ENCODE measurements at regions not wholly inside any gene's neighbourhood (a gene's known extent, or its start where the extent isn't known, plus 50 kb on each side); places are given as distances from the start of the nearest gene placed in this dataset.
A peak's percentile ranks its signal among the peaks of the same experiment; 100 is the strongest.

DNA sequence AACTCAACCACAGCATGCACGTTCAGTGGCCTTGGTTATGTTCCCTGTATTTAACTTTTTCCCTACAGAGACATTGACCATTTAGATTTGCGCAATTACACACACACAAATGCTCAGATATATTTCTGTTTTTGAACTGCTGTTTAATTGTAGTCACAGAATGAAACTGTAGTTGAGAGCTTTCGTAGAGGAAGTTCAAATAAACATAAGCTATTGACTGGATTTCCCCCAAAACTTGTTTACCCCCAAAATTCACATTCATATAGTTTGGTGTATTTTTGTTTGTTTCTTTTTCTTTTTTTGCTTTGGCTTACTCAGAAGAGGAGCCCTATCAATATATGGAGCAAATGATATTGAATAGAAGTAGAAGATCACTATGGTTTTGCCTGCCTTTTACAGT, 921.0 kb downstream of the ADGRL2 start:
- DNase-seq, result no peak

- DNase-seq, result no peak
Measured at GRCh38 chr1:82718719-82719419, 918.1 kb downstream of the ADGRL2 start.

DNA sequence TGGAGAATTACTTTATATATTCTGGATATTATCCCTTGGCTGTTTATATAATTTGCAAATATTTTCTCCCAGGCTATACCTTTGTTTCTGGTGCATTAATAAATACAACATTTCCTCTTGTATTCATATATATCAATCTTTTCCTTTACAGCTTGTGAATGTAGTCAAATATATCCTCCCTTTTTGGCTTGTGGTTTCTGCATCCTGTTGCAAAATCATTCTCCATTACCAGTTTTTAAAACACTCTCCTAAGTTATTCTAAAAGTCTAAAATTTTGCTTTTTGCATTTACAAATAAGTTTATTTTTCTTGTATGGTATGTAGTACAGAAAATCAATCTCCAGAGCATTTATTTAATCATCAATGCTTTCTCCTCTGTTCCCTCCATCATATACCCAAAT, 909.4 kb downstream of the ADGRL2 start:
- DNase-seq, result no peak

- no peak for DNase-seq
Measured at GRCh38 chr1:82707681-82708080, 906.9 kb downstream of the ADGRL2 start.

- no peak for DNase-seq
Measured at GRCh38 chr1:82706741-82707140, 906.0 kb downstream of the ADGRL2 start.

- no peak for DNase-seq
Measured at GRCh38 chr1:82704966-82705365, 904.2 kb downstream of the ADGRL2 start.

DNA sequence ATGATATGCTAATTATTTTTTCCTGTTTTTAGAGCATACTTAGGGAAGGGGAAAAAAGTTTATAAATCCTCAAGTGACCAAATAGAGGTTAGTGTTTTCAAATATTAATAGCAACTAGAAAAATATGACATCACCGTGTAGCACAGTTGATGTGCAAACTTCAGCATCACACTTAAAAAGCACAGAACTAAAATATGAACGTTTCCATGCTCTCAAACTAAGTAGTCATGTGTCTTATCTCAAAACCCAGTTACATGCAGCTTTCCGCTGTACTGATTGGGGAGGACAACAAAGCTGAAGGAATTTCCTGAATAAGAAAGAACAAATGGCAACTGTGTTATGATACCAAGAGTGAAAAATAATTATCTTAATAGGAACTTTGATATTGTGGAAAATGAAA, 903.7 kb downstream of the ADGRL2 start:
- no peak for DNase-seq

GRCh38 chr1:82703951-82704350, 903.2 kb downstream of the ADGRL2 start:
- no peak for DNase-seq

GRCh38 chr1:82700476-82700875, 899.7 kb downstream of the ADGRL2 start:
- DNase-seq, result no peak

DNA sequence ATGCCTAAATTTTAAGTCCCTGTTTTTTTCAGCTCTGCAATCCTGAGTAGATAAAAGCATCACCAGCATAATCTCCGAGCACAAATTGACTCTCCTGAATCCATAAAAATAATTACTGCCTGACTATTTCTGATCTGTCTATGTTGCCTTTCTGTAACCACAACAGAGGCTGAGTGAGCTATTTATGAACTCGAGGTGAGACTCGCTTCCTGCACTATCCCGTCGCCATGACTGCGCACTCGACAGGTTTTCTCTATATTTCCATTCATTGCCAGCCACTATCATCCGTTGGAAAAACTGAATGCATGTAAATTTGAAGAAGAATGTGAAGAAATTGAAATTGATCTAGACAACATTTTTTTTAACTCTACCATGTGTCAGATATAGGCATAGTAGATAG, 897.2 kb downstream of the ADGRL2 start:
- no peak for DNase-seq

DNA sequence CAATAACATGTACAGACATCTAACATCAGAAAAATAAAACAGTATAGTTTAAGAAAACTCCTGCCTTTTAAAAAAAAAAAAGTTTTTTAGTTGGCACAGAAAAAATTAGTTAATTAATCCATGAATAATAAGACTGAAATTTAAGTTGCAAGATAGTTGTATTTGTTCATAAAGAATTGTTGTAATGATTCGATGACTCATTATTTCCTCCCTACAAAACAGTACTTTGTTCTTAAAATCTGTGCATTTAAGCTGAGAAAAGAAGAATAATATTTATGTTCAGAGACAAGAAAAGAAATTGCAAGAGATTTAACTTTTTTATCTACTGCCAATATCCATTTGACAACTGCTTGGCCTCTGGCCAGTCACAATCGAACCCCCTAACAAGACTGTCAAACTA, 894.7 kb downstream of the ADGRL2 start:
- no peak for DNase-seq

GRCh38 chr1:82690411-82690810, 889.7 kb downstream of the ADGRL2 start:
- no peak for DNase-seq

DNA sequence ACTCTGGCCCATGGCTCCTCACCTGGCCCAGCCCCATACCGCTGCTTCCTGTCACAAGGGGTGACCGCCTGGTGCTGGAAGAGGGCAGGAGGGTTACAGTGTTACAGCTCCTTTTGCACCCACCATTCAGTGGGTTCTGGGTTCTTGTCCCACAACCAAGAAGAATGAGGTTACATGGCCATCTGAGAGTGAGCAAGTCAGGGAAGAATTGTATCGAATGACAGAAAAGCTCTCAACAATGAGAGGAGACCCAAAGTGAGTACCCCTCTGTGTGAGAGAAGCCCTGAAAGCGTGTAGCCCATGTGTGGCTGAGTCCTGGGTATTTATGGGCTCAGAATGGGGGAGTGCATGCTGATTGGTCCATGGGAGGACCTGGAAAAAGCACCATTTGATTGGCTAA, 888.5 kb downstream of the ADGRL2 start:
- no peak for DNase-seq

GRCh38 chr1:82686774-82687173, 886.0 kb downstream of the ADGRL2 start:
- DNase-seq, result no peak

- no peak for DNase-seq
Measured at GRCh38 chr1:82646888-82647287, 846.2 kb downstream of the ADGRL2 start.

DNA sequence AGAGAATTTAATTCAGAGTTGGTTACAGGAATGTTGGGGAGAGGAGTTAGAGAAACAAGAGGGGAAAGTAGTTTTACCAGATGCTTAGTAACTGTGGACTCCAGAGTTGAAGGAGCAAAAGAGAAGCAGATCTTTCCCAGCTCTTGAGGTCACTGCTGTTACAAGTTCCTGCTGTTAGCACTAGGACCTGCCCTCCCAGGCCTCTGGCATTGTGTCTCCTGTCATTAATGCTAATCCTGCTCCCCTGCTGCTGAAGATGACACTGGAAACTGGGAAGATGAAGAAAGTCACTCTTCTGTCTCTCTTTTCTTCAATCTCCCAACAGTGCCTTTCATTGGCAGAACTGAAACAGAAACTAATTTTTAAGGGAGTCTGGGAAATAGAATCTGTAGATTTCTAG, 845.6 kb downstream of the ADGRL2 start:
- DNase-seq, result no peak

GRCh38 chr1:82644186-82644915, 843.6 kb downstream of the ADGRL2 start:
- DNase-seq, result no peak

GRCh38 chr1:82640352-82640751, 839.6 kb downstream of the ADGRL2 start:
- DNase-seq, result no peak

DNA sequence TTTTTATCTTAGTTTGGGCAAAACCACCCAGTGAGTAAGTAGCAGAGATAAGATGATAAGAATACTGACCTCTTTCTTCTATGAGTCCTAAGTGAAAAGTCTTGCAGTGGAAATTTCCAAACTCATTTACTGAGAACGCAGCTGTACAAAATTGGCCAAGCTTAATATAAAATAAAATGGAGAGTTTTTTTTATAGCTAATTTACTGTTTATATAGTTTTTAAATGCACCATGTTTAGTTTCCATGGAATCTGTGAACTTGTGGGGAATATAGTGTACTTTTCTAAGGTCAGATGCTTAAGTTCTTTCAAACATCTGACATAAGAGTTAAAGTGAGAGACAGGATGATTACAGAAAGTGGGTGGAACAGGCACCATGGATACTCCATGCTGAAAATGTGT, 833.5 kb downstream of the ADGRL2 start:
- no peak for DNase-seq

- no peak for DNase-seq
Measured at GRCh38 chr1:82632155-82632554, 831.4 kb downstream of the ADGRL2 start.

DNA sequence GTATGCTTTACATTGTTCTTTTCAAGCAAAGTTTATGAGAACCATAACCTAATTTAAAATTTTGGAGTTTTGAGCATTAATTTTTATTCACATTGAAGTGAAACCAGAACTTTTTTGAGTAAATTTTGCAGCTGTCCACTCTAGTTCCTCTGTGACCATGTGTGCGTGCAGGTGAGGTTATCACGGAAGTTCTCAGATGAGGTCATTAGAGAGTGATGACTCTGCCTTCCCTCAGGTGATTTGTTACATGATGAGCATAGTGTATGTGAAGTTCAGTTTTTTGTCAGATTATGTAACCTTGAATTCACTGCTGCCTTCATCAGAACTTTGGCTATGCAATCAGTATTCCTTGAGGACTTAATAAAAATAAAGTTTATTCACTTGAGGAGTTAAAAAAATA, 828.2 kb downstream of the ADGRL2 start:
- no peak for DNase-seq

GRCh38 chr1:82625537-82625936, 824.8 kb downstream of the ADGRL2 start:
- no peak for DNase-seq

DNA sequence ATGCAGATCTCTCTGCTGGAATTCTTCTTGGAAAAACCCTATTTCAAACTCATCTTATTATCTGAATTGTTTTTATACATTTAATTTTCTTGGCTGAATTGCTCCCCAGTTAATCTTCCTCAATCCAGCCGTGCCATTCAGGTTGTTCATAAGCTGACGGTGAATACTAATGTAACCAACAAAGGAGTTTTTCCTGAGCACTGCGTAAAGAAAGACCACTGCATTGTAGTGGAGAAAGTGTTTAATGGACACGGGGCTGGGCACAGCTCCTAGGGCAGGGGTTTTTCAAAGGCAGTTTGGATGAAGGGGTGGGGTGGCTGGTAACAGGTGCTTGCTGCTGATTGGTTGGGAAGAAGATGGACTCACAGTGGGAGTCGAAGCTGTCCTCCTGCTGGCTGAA, 820.3 kb downstream of the ADGRL2 start:
- no peak for DNase-seq

GRCh38 chr1:82614090-82614489, 813.4 kb downstream of the ADGRL2 start:
- peak; percentile 41 for DNase-seq

DNA sequence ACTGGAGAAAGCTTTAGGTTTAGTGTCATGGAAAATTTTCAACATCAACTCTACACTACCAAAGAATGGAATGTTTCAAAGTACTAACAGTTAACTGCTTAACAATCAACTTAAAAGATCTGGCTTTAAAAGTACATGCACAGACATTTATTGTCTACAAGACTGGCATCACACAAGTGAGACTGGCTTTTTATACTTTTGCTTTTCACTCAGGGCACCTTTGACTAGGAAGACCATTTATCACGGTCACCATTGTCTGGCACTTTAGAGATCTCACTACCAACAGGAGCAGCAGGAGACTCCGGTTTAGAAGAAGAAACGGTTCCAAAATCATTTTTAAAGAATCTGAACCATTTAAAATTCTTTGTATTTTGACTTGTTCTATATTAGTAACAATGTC, 812.3 kb downstream of the ADGRL2 start:
- DNase-seq, result no peak
